ENCODE measurements at regions not wholly inside any gene's neighbourhood (a gene's known extent, or its start where the extent isn't known, plus 50 kb on each side); places are given as distances from the start of the nearest gene placed in this dataset.

GRCh38 chr6:50330963-50331362, 281.2 kb upstream of the DEFB112 start:
- no peaks in the 10 kb centered on the region for H3K36me3 Mint-ChIP-seq (ENCODE audit: insufficient read depth)
- H3K4me1 Mint-ChIP-seq (ENCODE audit: low read depth), result no peaks in the 10 kb centered on the region
- no peaks in the 10 kb centered on the region for H3K27me3 Mint-ChIP-seq
- H3K9me3 Mint-ChIP-seq (ENCODE audit: low read depth), result no peaks in the 10 kb centered on the region
- H3K27ac Mint-ChIP-seq, result no peak overlapping the region
- DNase-seq (ENCODE audit: low spot score, unreplicated experiment), result no peak
- no peak for TF ChIP-seq CTCF (IDR thresholded peaks at IDR 0.05; ENCODE audit: unreplicated experiment)
- H3K4me3 Mint-ChIP-seq (ENCODE audit: low read depth), result no peak overlapping the region

GRCh38 chr6:50333696-50334095, 284.0 kb upstream of the DEFB112 start:
- no peak for DNase-seq (ENCODE audit: low spot score, unreplicated experiment)
- no peaks in the 10 kb centered on the region for H3K9me3 Mint-ChIP-seq (ENCODE audit: low read depth)
- no peaks in the 10 kb centered on the region for H3K4me1 Mint-ChIP-seq (ENCODE audit: low read depth)
- H3K4me3 Mint-ChIP-seq (ENCODE audit: low read depth), result no peak overlapping the region
- H3K27ac Mint-ChIP-seq, result no peak overlapping the region
- H3K36me3 Mint-ChIP-seq (ENCODE audit: insufficient read depth), result no peaks in the 10 kb centered on the region
- TF ChIP-seq CTCF (IDR thresholded peaks at IDR 0.05; ENCODE audit: unreplicated experiment), result no peak
- H3K27me3 Mint-ChIP-seq, result no peaks in the 10 kb centered on the region

- no peak for DNase-seq (ENCODE audit: low spot score, unreplicated experiment)
- no peak overlapping the region for H3K27ac Mint-ChIP-seq
- no peaks in the 10 kb centered on the region for H3K36me3 Mint-ChIP-seq (ENCODE audit: insufficient read depth)
- no peak for TF ChIP-seq CTCF (IDR thresholded peaks at IDR 0.05; ENCODE audit: unreplicated experiment)
- H3K9me3 Mint-ChIP-seq (ENCODE audit: low read depth), result no peaks in the 10 kb centered on the region
- no peaks in the 10 kb centered on the region for H3K27me3 Mint-ChIP-seq
- no peaks in the 10 kb centered on the region for H3K4me1 Mint-ChIP-seq (ENCODE audit: low read depth)
- no peak overlapping the region for H3K4me3 Mint-ChIP-seq (ENCODE audit: low read depth)
Observed at GRCh38 chr6:50337532-50338122, 287.9 kb upstream of the DEFB112 start.

- Mint-ChIP-seq H3K27me3 (no peaks in the 10 kb centered on the region), H3K9me3 (ENCODE audit: low read depth) (no peaks in the 10 kb centered on the region), H3K27ac (no peak overlapping the region), H3K4me3 (ENCODE audit: low read depth) (no peak overlapping the region), H3K4me1 (ENCODE audit: low read depth) (no peaks in the 10 kb centered on the region), H3K36me3 (ENCODE audit: insufficient read depth) (no peaks in the 10 kb centered on the region)
- DNase-seq (ENCODE audit: low spot score, unreplicated experiment), result no peak
- TF ChIP-seq CTCF (IDR thresholded peaks at IDR 0.05; ENCODE audit: unreplicated experiment), result peak; percentile 7
Observed at GRCh38 chr6:50353603-50354002, 303.9 kb upstream of the DEFB112 start.

- no peak for DNase-seq (ENCODE audit: low spot score, unreplicated experiment)
- Mint-ChIP-seq H3K27me3 (no peaks in the 10 kb centered on the region), H3K27ac (no peak overlapping the region), H3K4me3 (ENCODE audit: low read depth) (no peak overlapping the region), H3K4me1 (ENCODE audit: low read depth) (no peaks in the 10 kb centered on the region), H3K9me3 (ENCODE audit: low read depth) (no peaks in the 10 kb centered on the region), H3K36me3 (ENCODE audit: insufficient read depth) (no peaks in the 10 kb centered on the region)
- no peak for TF ChIP-seq CTCF (IDR thresholded peaks at IDR 0.05; ENCODE audit: unreplicated experiment)
Observed at GRCh38 chr6:50358113-50358512, 308.4 kb upstream of the DEFB112 start.
